ENCODE measurements at regions not wholly inside any gene's neighbourhood (a gene's known extent, or its start where the extent isn't known, plus 50 kb on each side); places are given as distances from the start of the nearest gene placed in this dataset.
"Not testable (repeated sequence)": the region's sequence is repeated elsewhere in the genome, so short reads cannot be mapped to it uniquely, and the experiment has no call there.

DNA sequence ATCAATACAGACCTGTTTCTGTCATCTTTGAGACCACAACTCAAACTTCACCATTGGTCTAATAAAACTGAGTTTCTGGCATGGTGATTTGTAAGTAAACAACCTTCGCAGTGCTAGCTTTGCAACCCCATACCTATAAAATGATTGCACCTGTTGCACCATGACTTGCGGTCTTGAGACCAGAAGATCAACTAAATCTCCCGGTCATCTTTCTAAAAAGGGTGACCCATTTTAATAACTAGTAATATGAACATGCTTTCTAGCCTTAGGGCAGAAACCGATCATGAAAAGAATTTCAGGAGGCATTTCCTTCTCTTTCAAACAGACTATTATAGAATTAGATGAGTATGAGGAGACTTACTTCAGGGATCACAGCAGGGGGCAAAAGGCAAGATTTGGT, 151.9 kb upstream of the ZNF385D start:
- CTCF ChIA-PET, result no interaction called here
- no peaks in the 10 kb centered on the region for H3K27me3 Mint-ChIP-seq
- H3K36me3 Mint-ChIP-seq, result no peaks in the 10 kb centered on the region
- H3K27ac Mint-ChIP-seq, result no peak overlapping the region
- H3K4me1 Mint-ChIP-seq (ENCODE audit: low read depth), result no peaks in the 10 kb centered on the region
- POLR2A ChIA-PET, result no interaction called here
- H3K9me3 Mint-ChIP-seq, result peaks cover 9% of the 10 kb centered on the region
- DNase-seq, result no peak
- intact Hi-C loops (cut with micrococcal nuclease), result no loop called here
- no peak overlapping the region for H3K4me3 Mint-ChIP-seq

DNA sequence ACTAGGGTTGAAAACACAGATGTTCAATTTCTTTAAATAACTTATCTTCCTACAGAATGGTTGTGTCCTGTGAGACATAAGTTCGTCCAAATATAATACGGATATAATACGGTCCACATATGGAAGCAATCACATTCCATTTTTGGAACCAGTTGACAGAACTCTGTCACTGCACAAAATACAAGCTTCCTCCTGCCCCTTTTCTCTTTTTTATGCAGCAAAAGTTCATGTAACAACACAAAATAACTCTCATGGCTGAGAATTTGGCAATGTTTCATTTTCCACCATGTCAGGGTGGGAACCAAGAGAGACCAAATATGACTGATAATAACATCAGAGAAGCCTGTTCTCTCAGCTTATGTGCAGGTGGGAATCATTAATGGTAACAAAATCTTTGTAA, 158.1 kb upstream of the ZNF385D start:
- Mint-ChIP-seq H3K4me1 (ENCODE audit: low read depth) (no peaks in the 10 kb centered on the region), H3K9me3 (peaks cover 6% of the 10 kb centered on the region), H3K27me3 (no peaks in the 10 kb centered on the region), H3K36me3 (no peaks in the 10 kb centered on the region), H3K27ac (no peak overlapping the region), H3K4me3 (no peak overlapping the region)
- ChIA-PET POLR2A (no interaction called here), CTCF (no interaction called here)
- no peak for DNase-seq
- intact Hi-C loops (cut with micrococcal nuclease), result no loop called here

DNA sequence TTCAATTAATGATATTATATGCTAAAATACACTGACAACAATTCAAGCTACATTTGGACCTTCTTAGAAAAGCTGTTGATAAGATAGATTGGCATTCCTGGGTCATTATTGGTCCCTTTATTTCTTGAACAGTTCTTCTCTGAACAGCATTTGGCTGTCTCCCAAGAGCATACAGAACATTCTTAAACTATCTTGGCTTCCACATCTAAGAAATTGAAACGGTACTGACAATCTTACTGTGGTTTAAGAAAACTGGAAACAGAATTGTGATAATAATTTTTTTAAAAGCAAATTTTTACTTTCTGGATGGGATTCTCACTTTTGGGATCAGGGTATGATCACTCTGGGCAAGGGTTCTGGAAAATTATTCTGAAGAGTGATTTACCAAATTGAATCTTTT, 161.7 kb upstream of the ZNF385D start:
- H3K27ac Mint-ChIP-seq, result no peak overlapping the region
- no peaks in the 10 kb centered on the region for H3K4me1 Mint-ChIP-seq (ENCODE audit: low read depth)
- H3K27me3 Mint-ChIP-seq, result no peaks in the 10 kb centered on the region
- no peak for DNase-seq
- ChIA-PET POLR2A (no interaction called here), CTCF (no interaction called here)
- H3K4me3 Mint-ChIP-seq, result no peak overlapping the region
- peaks cover 5% of the 10 kb centered on the region for H3K9me3 Mint-ChIP-seq
- intact Hi-C loops (cut with micrococcal nuclease), result no loop called here
- no peaks in the 10 kb centered on the region for H3K36me3 Mint-ChIP-seq

DNA sequence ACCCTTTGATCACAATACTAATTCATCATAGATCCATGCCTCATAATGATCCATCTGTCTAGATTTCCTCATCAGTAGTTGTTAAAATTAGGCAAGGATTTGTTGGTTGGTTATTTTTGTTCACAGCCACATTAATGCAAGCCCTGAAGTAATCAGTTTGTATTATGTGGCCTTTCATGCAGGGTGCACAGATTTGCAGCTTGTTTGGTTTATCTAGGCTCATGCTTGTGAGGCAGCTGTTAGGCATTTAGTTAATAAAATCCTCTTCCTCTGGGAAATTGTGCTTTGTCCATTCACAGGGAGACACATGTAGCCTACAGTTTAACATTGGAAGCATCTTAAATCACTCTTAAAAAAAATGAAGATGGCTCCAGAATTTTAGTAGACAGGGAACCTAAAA, 162.8 kb upstream of the ZNF385D start:
- Mint-ChIP-seq H3K9me3 (peaks cover 5% of the 10 kb centered on the region), H3K27ac (no peak overlapping the region), H3K27me3 (no peaks in the 10 kb centered on the region), H3K36me3 (no peaks in the 10 kb centered on the region), H3K4me1 (ENCODE audit: low read depth) (no peaks in the 10 kb centered on the region), H3K4me3 (no peak overlapping the region)
- POLR2A ChIA-PET, result no interaction called here
- CTCF ChIA-PET, result no interaction called here
- intact Hi-C loops (cut with micrococcal nuclease), result no loop called here
- no peak for DNase-seq

DNA sequence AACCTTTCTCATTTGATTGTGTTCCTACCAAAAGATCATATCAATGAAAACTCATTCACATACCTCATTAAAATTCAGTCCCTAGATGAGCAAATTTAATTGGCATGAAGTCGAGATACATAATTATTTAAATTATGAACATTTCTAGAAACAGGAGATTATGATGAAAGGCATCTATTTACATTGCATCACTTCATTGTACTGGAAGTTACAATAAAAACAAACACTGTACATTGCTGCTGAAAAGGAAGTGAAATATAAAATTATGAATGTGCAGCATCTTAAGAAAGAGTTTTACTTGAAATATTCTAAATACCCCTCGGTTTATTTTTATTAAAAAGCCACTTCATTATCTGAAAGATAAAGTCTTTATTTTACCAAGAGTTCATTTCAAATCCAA, 163.4 kb upstream of the ZNF385D start:
- no peaks in the 10 kb centered on the region for H3K4me1 Mint-ChIP-seq (ENCODE audit: low read depth)
- peaks cover 5% of the 10 kb centered on the region for H3K9me3 Mint-ChIP-seq
- H3K27me3 Mint-ChIP-seq, result no peaks in the 10 kb centered on the region
- DNase-seq, result no peak
- intact Hi-C loops (cut with micrococcal nuclease), result no loop called here
- no peak overlapping the region for H3K27ac Mint-ChIP-seq
- POLR2A ChIA-PET, result no interaction called here
- H3K36me3 Mint-ChIP-seq, result no peaks in the 10 kb centered on the region
- CTCF ChIA-PET, result no interaction called here
- no peak overlapping the region for H3K4me3 Mint-ChIP-seq

DNA sequence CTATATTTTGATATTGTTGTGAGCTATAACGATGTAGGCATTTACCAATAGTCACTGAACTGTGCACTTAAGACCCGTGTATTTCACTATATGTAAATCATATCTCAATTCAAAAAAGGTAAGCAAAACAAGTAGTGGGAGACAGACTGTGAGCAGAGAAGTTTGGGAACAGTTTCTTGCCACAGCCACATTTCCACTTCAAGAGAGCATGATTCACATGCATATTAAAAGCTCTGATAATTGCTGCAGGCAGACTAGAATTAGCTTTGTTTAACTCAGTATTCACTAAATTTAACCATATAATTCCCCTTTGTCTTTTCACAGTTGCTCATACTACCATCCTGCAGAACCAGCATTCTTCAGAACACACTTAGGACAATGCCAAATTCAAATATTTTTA, 168.4 kb upstream of the ZNF385D start:
- ChIA-PET POLR2A (no interaction called here), CTCF (no interaction called here)
- intact Hi-C loops (cut with micrococcal nuclease), result no loop called here
- DNase-seq, result no peak
- Mint-ChIP-seq H3K36me3 (no peaks in the 10 kb centered on the region), H3K9me3 (peaks cover 13% of the 10 kb centered on the region), H3K27ac (no peak overlapping the region), H3K27me3 (no peaks in the 10 kb centered on the region), H3K4me1 (ENCODE audit: low read depth) (no peaks in the 10 kb centered on the region), H3K4me3 (no peak overlapping the region)

DNA sequence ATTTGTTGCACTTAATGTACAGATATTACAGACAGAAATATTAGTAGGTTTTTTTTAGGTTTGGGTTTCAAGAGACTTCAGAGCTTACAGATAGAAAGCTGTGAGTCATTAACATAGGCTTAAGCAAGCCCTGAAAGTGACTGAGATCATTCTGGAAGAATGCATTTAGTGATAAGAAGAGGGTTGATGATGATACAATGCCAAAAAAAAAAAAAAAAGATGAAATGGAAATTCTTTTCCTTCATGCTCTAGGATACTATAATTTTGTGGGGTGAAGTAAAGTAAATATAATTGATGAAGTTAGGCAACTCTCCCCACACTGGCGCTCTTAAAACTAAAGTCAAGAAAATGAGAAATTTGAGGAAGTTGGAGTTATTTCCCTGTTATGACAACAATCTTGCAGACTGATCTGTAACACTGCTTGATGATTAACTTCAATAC, 169.4 kb upstream of the ZNF385D start:
- POLR2A ChIA-PET, result no interaction called here
- intact Hi-C loops (cut with micrococcal nuclease), result no loop called here
- no peak overlapping the region for H3K27ac Mint-ChIP-seq
- no peak for DNase-seq
- CTCF ChIA-PET, result no interaction called here
- no peaks in the 10 kb centered on the region for H3K27me3 Mint-ChIP-seq
- peaks cover 13% of the 10 kb centered on the region for H3K9me3 Mint-ChIP-seq
- no peaks in the 10 kb centered on the region for H3K36me3 Mint-ChIP-seq
- no peaks in the 10 kb centered on the region for H3K4me1 Mint-ChIP-seq (ENCODE audit: low read depth)
- no peak overlapping the region for H3K4me3 Mint-ChIP-seq

DNA sequence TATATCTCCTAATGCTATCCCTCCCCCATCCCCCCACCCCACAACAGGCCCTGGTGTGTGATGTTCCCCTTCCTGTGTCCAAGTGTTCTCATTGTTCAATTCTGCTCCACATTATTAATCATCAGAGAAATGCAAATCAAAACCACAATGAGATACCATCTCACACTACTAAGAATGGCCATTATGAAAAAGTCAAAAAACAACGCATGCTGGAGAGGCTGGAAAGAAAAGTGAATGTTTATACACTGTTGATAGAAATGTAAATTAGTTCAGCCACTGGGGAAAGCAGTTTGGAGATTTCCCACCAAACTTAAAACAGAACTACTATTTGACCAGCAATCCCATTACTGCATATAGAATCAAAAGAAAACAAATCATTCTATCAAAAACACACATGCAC, 172.1 kb upstream of the ZNF385D start:
- H3K27ac Mint-ChIP-seq; POLR2A ChIA-PET; H3K4me1 Mint-ChIP-seq (ENCODE audit: low read depth); H3K36me3 Mint-ChIP-seq; H3K27me3 Mint-ChIP-seq; CTCF ChIA-PET; intact Hi-C loops (cut with micrococcal nuclease); H3K4me3 Mint-ChIP-seq; DNase-seq: not testable (repeated sequence)
- H3K9me3 Mint-ChIP-seq, result peaks cover 17% of the 10 kb centered on the region

DNA sequence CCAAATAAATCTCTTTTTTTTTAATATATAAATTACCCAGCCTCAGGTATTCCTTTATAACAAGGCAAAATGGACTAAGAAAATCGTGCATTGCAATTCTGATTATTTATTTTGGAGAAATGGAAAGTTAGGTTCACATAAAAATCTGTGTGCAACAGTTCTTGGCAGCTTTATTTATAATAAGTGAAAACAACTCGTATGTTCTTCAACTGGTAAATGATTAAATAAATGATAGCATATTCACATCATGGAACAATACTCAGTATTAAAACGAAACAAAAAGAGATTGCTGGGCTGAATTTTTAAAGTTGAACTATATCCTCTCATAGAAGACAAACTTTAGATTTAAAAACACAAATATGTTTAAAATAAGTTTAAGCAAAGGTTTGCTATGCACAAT, 176.3 kb upstream of the ZNF385D start:
- Mint-ChIP-seq H3K36me3 (no peaks in the 10 kb centered on the region), H3K27me3 (no peaks in the 10 kb centered on the region), H3K4me1 (ENCODE audit: low read depth) (no peaks in the 10 kb centered on the region), H3K9me3 (peaks cover 22% of the 10 kb centered on the region), H3K4me3 (no peak overlapping the region), H3K27ac (no peak overlapping the region)
- intact Hi-C loops (cut with micrococcal nuclease), result no loop called here
- ChIA-PET CTCF (no interaction called here), POLR2A (no interaction called here)
- no peak for DNase-seq

DNA sequence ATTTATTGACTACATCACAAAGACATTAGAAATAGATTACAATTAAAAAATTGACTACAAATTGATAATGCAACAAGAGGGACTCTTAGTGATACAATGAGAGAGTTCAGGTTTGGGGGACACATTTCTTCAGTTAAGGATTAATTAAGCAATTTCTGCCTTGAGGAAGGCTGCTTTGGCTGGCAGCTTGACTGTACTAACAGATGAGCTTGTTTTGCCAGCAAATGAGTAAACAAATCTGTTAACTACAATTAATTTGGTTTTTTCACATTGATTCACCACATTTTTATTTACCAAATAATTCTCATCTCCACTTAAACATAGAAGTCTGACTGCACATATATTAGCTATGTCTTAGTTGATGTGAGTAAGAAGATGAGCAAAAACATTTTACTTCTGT, 183.6 kb upstream of the ZNF385D start:
- no peak for DNase-seq
- POLR2A ChIA-PET, result no interaction called here
- intact Hi-C loops (cut with micrococcal nuclease), result no loop called here
- Mint-ChIP-seq H3K36me3 (no peaks in the 10 kb centered on the region), H3K27me3 (no peaks in the 10 kb centered on the region), H3K9me3 (peaks cover 13% of the 10 kb centered on the region), H3K27ac (no peak overlapping the region), H3K4me3 (no peak overlapping the region), H3K4me1 (ENCODE audit: low read depth) (no peaks in the 10 kb centered on the region)
- CTCF ChIA-PET, result no interaction called here

DNA sequence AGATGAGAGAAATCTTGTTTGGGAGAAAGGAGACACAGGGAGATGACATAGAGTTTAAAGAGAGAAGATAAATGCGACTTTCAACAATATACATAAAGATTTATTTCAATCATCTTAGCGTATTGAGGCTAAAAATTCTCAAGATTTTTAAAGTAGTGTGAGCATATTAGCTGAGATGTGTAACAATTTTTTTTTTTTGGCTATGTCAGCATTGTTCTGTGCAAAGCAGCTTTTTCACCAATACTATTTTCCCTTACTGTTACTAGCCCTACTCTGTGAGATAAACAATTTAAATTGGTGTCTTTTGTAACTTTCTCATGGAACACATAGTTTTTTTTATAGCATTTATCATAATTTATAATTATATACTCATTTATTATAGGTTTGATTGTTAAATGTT, 185.2 kb upstream of the ZNF385D start:
- CTCF ChIA-PET, result no interaction called here
- peaks cover 12% of the 10 kb centered on the region for H3K9me3 Mint-ChIP-seq
- intact Hi-C loops (cut with micrococcal nuclease), result no loop called here
- POLR2A ChIA-PET, result no interaction called here
- no peak overlapping the region for H3K27ac Mint-ChIP-seq
- no peak overlapping the region for H3K4me3 Mint-ChIP-seq
- no peaks in the 10 kb centered on the region for H3K36me3 Mint-ChIP-seq
- no peaks in the 10 kb centered on the region for H3K27me3 Mint-ChIP-seq
- no peak for DNase-seq
- no peaks in the 10 kb centered on the region for H3K4me1 Mint-ChIP-seq (ENCODE audit: low read depth)

DNA sequence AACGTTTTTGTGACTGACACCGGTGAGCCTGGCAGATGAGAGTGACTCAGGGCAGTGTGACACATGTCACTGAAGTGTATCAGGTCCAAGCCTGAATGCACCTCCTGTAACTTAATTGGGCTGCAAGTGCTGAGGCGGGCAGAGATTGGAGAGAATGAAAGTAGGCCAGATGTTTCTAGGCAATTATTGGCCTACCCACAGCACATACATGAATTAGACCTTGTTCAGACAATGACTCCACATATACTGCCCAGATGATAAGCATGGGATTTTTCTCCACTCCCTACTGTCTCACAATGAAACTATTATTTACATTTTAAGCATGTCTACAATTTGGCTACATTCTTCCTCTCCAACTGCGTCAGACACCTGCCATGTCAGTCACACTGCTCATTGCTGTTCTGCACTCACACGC, 187.3 kb upstream of the ZNF385D start:
- no peaks in the 10 kb centered on the region for H3K36me3 Mint-ChIP-seq
- POLR2A ChIA-PET, result no interaction called here
- H3K27ac Mint-ChIP-seq, result no peak overlapping the region
- no peaks in the 10 kb centered on the region for H3K27me3 Mint-ChIP-seq
- H3K9me3 Mint-ChIP-seq, result peaks cover 10% of the 10 kb centered on the region
- DNase-seq, result no peak
- no peaks in the 10 kb centered on the region for H3K4me1 Mint-ChIP-seq (ENCODE audit: low read depth)
- CTCF ChIA-PET, result no interaction called here
- intact Hi-C loops (cut with micrococcal nuclease), result no loop called here
- no peak overlapping the region for H3K4me3 Mint-ChIP-seq

DNA sequence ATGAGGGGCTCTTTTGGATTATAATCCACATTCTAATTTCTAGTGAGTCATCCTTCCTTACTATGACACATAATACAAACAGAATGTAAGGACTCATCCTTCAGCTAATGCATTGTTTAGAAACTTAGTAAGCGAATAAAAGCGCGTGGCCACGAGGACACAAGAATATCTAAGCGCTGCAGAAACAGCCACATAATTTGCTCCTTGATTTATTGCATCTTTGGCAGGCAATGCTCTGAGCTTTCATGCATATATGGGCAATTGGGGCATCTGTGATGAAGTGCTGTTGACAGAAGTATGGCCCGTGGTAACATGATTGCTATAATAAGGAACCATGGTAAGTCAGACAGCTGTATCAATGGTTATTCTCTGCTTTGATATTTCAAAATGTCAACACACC, 191.3 kb upstream of the ZNF385D start:
- no peak overlapping the region for H3K27ac Mint-ChIP-seq
- no peak overlapping the region for H3K4me3 Mint-ChIP-seq
- H3K4me1 Mint-ChIP-seq (ENCODE audit: low read depth), result no peaks in the 10 kb centered on the region
- H3K27me3 Mint-ChIP-seq, result no peaks in the 10 kb centered on the region
- peaks cover 6% of the 10 kb centered on the region for H3K9me3 Mint-ChIP-seq
- CTCF ChIA-PET, result no interaction called here
- POLR2A ChIA-PET, result no interaction called here
- H3K36me3 Mint-ChIP-seq, result no peaks in the 10 kb centered on the region
- no peak for DNase-seq
- intact Hi-C loops (cut with micrococcal nuclease), result no loop called here

DNA sequence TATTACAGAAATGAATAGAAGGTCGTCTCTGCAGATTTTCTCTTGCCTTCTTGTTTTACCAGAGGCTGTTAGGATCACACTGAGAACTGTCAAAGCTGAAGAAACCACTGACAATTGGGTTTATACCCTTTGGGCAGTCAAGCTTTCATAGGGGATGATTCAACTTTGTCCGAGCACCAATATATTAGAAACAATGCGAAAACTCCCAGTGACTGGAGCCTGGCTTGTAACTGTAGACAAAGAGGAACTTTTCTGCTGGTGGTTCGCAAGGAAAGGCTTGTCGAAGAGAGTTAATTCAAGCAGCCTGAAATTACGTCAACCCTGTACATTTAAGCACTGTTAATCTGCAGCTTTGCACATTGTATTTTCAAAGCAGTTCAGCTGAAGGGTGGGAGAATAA, 193.2 kb upstream of the ZNF385D start:
- intact Hi-C loops (cut with micrococcal nuclease), result no loop called here
- Mint-ChIP-seq H3K27me3 (no peaks in the 10 kb centered on the region), H3K4me3 (no peak overlapping the region), H3K9me3 (peaks cover 2% of the 10 kb centered on the region), H3K27ac (no peak overlapping the region), H3K36me3 (no peaks in the 10 kb centered on the region), H3K4me1 (ENCODE audit: low read depth) (no peaks in the 10 kb centered on the region)
- CTCF ChIA-PET, result no interaction called here
- POLR2A ChIA-PET, result no interaction called here
- no peak for DNase-seq

Data from activated CD4-positive, alpha-beta memory T cell treated with anti-CD3 and anti-CD28 coated beads for 36 hours (primary cell).